GM21360 (cell line): ENCODE measurements at regions not wholly inside any gene's neighbourhood (a gene's known extent, or its start where the extent isn't known, plus 50 kb on each side); places are given as distances from the start of the nearest gene placed in this dataset.

Source experiments
- ATAC-seq: cut with Tn5 transposase; IDR thresholded peaks from one replicate; pipeline ENCODE4 v1.9.1; 2021; ENCODE audit warnings: mild to moderate bottlenecking, moderate library complexity; ENCODE audit not compliant: unreplicated experiment

DNA sequence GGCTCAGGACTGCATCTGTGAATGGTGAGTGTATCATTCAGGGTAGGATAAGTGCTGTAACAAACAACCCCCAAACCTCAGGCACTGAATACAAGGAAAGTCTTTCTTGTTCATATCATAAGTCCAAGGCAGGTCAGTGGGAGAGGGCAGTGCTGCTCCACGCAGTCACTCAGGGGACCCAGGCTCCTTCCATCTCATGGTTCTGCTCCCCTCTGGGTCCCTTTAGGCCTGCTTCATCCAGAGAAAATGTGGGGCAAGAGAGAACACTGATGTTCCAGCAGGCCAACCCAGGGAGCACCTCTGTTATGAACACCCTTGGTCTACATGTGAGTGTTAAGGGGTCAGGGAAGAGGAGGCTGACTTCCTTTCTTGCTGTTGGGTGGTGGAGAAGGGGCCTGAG is 187.8 kb downstream of the CHST1 start:
- no peak for ATAC-seq

DNA sequence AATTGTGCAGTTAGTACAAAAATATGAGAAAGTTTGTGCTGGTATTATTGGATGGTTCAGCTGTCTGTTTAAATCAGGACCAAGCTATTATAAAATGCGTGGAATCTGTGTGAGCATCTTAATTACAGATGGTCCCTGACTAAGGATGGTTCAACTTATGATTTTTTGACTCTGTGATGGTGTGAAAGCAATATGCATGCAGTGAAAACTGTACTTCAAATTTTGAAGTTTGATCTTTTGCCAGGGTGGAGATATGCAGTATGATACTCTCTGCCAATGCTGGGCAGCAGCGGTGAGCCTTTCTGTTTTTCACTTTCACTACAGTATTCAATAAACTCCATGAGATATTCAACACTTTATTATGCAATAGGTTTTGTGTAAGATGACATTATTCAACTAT is 189.3 kb downstream of the CHST1 start:
- ATAC-seq: no peak

DNA sequence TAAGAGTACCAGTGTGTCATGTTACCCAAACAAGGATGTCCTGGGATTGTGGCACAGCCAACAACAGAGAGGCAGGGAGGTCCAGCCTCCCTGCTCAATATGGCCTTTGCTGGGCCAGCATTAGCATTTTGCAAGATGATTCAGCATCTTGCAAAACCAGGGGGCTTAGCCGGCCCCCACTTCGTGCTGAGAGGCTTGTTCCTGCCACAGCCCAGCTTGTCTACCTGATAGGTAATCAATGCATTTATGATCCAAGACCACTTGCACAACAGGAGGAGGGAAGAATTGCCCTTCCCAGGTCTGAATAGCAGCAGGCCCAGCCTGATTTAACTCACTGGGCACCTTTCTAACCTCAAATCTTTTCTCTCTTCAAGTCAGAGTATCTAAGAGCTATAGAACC is 189.0 kb upstream of the SYT13 start:
- no peak for ATAC-seq

DNA sequence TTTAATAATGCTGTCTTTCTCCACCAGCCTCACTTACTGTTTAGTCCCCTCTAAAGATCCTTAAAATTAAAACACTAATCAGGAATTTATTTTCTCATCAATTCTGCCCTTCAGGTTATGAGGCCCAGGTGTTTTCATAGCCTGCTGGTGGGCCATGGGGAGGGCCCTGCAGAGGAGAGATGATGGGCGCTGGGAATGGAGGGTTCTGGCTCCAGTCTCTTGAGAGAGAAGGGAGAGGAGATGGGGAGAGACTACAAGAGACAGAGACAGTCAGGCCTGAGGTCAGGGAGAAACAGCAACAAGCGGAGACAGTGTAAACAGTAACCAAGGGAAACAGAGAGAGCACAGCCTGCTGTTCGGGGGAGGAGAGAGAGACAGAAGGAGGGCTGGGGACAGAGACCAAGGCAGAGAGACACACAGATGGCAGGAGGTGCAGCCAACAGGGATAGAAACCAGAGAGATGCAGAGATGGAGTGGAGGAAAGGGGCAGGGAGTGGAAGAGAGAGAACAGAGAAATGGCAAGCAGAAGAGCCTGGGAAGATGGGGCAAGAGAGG is 187.3 kb upstream of the SYT13 start:
- no peak for ATAC-seq

DNA sequence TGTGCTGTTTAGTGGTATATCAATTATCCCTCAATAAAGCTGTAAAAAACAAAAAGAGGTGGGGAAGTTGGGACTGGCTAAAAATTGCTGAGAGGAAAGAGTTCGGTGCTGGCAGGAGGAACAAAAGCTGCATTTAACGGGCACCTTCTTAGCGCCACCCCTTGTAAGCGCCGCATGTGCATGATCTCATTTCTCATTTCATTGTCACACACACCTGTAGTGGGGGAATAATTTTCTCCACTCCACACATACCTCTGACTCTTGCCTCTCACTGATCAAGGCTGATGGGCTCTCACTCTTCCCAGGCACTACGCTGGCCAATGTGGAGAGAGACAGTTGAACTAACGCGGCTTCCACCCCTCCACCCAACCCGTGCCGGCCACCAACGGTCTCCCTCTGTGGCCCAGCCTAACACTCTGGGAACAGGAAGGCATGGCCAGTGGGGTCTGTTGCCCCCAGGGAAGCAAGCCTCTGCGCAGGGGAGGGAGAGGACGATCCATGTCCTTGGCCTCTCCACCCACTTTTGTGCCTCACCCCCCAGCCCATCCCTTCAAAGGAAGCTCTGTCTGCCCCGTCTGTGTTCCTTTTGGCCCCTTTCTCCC is 186.7 kb upstream of the SYT13 start:
- ATAC-seq: no peak

DNA sequence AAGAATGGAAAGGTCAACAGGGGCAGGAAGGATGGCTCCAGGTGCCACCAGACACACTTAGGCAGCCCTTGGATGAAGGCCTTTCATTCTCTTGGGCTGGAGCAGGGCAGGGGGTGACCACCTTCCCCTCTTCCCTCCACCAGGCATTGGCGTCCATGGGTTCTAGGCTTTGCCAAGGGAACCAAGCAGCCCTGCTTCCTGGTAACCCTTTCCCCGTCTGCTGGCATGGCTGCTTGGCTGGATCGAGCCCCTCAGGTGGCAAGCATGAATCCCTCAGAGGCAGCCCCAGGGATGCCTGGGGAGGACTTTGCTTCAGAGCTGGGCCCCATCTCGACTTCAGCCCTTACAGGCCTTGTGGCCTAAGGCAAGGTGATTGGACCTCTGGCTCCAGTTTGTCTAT is 185.1 kb upstream of the SYT13 start:
- ATAC-seq: no peak

- no peak for ATAC-seq
Observed at GRCh38 chr11:45470794-45471167, 184.6 kb upstream of the SYT13 start.

DNA sequence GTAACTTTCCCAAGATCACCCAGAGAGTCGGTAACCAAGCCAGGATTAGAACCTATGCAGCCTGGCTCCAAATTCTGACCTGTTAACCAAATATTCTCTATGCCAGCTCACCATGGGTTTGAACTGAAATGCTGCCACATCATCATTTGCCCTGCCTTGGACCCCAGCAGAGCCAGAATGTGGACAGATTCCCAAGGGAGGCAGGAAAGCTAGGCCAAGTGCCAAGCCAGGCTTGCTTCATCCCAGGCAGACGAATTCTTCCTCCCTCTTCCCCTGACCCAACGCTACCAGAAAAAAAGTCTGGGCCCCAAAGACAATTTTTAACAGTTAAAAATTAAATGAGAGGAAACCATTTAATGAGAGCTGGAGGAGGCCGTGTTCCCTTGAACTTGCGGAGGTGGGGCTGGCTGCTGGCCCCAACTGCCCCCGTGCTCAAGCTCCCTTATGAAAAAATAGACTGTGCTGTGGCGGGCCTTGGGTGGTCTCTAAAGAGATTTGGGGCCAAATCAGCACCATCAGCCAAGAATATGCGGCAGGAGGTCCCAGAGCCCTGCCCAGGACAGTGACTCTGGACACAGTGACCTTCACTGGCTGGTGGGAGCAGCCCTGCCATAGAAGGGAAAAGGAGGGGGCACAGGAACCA is 184.1 kb upstream of the SYT13 start:
- no peak for ATAC-seq

- ATAC-seq: no peak
Observed at GRCh38 chr11:45468267-45468856, 182.2 kb upstream of the SYT13 start.

DNA sequence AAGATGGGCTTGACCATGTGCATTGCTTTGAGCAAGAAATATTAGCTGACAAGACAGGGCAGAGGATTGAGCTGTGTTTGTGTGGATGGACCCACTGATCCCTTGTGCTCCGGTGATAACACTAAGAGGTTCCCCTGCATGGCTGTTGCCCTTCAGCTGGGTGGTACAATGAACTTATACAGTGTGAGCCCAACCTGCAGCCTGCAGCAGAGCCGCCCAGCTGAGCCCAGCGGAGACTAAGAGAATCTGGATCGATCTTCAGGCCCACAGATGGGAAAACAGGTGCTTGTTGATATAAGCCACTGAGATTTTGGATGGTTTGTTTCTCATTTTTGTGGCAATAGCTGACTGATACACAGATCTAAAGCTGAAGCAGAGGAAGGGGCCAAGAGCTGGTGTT is 177.4 kb upstream of the SYT13 start:
- ATAC-seq: no peak

DNA sequence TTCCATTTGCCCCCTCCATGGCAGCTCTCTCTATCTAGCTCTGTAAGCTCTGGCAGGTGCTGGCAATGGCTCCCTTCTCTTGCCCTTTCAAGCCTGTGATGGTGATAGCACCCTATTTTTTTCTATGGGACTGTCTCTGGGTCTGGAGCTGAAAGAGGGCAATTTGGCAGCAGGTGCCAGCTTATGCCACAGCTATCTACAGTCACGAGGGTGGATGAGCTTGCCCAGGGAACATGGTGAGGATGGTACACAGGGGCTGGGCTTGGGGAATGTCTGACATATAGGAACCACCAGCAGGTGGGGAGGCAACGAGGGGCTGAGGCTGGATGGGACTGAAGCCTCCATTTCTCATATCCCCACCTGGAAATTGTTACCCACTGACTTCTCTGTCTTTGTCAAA is 175.4 kb upstream of the SYT13 start:
- no peak for ATAC-seq

DNA sequence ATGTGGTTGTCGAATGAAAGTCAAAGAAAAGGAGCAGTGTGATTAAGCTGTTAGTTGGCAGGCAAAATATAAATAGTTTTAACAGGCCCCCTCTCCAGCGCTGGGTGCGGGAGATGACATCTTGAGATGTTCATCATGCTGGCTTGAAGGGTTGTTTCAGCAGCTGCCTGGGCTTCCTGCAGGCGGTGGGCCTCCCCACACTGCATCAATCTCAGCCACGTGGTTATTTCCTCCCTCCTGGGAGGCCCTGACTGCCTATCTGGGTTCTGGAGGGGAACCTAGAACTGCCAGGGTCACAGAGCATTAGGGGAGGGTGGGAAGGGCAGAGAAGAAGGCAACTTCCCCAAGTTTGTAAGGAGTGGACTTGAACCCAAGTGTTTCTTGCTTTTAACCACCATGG is 173.3 kb upstream of the SYT13 start:
- no peak for ATAC-seq

- ATAC-seq: no peak
Observed at GRCh38 chr11:45458269-45458668, 172.1 kb upstream of the SYT13 start.

DNA sequence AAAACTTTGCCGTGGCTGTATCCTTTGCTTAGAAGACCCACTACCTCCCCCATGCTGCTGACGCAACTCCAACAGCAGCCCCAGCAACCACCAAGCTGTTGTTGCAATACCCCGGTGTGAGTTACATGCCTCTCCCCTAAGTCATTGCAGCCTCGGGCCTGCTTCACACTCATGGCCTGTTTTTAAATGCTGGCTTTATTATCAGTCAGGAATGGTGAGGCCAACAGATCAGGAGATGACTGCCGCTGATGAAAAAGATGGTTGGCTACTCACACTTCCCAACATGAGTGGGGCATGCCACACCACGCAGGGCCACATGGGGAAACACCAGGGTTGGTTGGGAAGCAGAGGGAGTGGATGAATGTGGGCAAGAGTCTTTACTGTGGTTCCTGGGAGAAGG is 171.5 kb upstream of the SYT13 start:
- no peak for ATAC-seq

DNA sequence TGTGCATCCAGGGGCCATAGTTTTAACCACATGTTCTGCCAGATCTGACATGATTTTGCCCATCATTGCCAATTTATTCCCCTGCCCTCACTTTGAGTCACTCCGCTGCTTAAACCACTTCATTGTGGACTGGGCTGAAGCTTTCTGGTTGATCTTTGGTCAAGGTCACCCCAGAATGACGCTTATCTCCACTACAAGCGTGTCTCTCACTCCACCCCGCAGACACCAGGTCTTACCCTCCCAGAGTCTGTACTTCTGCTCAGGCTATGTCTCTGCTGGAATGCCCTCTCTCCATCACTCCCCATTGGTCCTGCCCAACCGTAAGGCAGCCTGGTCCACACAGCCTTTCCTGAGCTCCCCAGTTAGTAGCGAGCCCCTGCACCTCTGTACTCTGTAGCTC is 170.5 kb upstream of the SYT13 start:
- no peak for ATAC-seq

DNA sequence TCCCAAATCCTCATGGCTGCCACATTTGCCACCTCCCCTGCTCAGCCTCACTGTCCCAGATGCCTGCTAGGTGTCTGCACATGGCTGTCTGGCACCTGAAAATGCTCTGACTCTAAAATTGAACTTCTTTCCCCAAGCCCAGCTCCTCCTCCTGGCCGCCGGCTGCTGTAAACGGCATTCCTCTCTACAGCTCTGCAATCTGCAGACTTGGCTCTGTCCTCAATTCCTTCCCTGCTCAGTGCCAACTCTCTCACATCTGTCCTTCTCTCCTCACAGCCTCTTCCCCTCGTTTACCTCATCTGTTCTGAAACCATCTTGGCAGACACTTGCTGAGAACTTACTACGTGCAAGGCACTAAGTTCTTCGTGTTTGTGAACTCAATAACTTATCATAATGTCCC is 169.4 kb upstream of the SYT13 start:
- ATAC-seq: no peak

DNA sequence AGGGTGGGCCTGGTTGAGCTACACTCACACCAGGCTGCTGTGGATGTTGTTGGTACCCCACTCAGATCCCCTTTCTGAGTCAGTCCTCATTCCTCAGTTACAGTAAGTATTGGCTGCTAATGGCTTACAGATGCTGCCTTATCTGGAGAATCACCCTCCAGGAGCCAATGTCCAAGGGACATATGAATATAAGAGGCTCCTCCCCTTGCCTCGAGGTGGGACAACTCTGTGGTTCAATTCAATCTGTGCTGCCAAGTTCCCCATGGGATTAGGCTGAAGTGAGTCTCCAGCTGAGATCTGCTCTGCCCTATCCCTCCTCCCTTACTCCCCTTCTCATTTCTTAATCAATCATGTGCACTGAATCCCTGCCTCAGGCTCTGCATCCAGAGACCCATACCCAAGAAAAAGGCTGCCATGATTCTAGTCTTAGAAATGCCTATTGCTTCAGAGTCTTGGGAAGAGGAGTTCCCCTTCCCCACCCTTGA is 168.8 kb upstream of the SYT13 start:
- ATAC-seq: no peak

GRCh38 chr11:45453721-45454120 is 167.6 kb upstream of the SYT13 start:
- ATAC-seq: no peak

DNA sequence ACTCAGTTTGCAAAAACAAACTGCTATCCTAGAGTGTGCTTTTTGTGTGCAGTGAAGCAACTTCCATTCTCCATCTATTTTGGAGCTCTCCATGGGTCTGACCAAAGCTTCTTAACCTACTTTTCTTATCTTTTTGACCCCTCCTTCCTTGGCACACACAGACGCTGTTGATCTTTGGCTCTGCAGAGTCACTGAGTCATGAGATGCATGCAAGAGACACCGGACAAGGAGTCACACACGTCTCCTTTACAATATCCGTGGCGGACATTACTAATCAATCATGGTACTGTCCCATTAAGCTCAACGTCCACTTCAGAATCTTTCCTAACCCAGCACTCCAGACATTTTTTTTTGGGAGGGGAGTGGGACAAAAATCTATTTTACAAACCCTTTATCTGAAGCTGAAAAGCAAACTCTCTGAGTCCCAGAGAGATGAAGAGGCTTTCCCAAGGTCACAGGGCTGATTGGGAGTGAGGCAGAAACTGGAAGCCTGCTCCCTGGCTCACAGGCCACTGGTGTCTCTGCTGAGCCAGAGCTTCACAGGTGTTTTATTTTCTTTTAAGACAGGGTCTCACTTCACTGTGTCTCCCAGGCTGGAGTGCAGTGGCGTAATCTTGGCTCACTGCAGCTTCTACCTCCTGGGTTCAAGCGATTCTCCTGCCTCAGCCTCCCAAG is 165.8 kb upstream of the SYT13 start:
- no peak for ATAC-seq

DNA sequence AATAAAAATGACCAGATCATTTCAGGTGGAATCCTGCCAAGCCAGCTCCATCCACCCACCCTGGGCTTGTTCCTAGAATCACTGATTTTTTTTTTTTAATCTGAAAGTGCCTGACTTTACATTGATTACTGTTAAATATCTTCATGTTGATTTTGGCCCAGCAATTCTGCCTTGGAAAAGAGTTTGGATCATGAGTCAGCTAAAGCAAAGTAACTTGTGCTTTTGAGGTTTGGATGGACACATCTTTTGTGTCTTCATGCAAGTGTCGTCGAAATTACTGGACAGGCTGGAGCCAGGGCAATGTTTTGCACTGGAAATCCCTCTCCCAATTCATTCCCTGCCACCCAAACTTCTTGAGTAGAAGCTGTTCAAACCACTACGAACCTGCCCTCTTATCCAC is 164.0 kb upstream of the SYT13 start:
- ATAC-seq: no peak

DNA sequence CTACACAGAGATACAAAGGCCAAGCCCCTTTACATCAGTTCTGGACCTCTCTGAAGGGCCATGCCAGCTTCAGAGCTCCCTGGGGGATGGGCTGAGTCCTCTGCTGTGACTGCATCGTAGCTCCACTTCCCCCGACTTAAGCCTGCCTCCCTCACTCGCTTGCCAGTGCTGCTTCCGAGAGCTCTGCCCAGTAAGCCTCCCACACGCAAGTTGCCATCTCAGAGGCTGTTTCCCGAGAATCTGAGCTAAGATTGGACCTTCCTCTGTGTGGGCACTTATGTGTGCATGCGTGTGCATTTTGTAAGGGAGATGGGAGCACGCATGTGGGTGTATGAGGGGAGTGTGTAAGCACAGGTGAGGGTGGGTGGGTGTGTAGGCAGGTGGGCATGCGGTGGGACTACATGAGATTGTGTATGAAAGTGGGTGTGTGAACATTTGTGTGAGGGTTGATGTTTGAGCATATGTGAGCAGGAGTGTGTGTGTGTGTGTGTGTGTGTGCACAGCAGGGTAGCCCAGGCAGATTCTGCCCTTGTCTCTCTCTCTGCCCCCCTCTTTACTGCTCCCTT is 163.0 kb upstream of the SYT13 start:
- ATAC-seq: no peak

DNA sequence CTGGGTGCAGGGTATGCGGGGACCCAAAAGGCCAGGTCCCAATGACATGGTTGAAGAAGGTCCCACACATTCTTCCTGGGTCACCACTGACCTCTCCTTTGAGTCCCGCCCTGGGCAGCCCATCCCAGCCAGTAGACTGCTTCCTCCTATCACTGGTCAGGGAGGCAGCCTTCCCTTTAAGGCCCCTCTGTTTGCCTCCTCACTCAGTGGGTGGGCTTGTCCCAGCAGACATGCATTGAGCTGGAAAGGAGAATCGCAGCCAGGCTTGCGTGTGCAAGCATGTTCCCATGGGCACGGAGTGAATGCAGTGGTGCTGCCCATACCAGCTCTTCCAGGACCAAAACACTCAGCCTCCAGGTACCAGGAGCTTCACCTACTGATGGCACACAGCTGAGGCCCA is 162.4 kb upstream of the SYT13 start:
- ATAC-seq: no peak
